ENCODE measurements at regions not wholly inside any gene's neighbourhood (a gene's known extent, or its start where the extent isn't known, plus 50 kb on each side); places are given as distances from the start of the nearest gene placed in this dataset.

- DNase-seq = no peak
Observed at GRCh38 chr12:94745562-94745961, 95.2 kb upstream of the TMCC3 start.

GRCh38 chr12:94743174-94743573 is 92.8 kb upstream of the TMCC3 start:
- DNase-seq = no peak

GRCh38 chr12:94740601-94741362 is 90.4 kb upstream of the TMCC3 start:
- no peak for DNase-seq

- DNase-seq = no peak
Observed at GRCh38 chr12:94736820-94737219, 86.5 kb upstream of the TMCC3 start.

- DNase-seq = no peak
Observed at GRCh38 chr12:94736004-94736403, 85.6 kb upstream of the TMCC3 start.

- no peak for DNase-seq
Observed at GRCh38 chr12:94733727-94734126, 83.4 kb upstream of the TMCC3 start.

GRCh38 chr12:94732367-94732990 is 82.1 kb upstream of the TMCC3 start:
- DNase-seq = no peak

GRCh38 chr12:94731733-94732360 is 81.5 kb upstream of the TMCC3 start:
- DNase-seq = no peak

- no peak for DNase-seq
Observed at GRCh38 chr12:94730847-94731246, 80.5 kb upstream of the TMCC3 start.

- DNase-seq = no peak
Observed at GRCh38 chr12:94726236-94726835, 76.0 kb upstream of the TMCC3 start.

- no peak for DNase-seq
Observed at GRCh38 chr12:94725375-94726168, 75.2 kb upstream of the TMCC3 start.

- no peak for DNase-seq
Observed at GRCh38 chr12:94722664-94723063, 72.3 kb upstream of the TMCC3 start.

GRCh38 chr12:94721173-94721572 is 70.8 kb upstream of the TMCC3 start:
- no peak for DNase-seq

GRCh38 chr12:94718114-94718513 is 67.8 kb upstream of the TMCC3 start:
- DNase-seq = peak; percentile 25

GRCh38 chr12:94717656-94718055 is 67.3 kb upstream of the TMCC3 start:
- DNase-seq = no peak

- no peak for DNase-seq
Observed at GRCh38 chr12:94717108-94717507, 66.8 kb upstream of the TMCC3 start.

- no peak for DNase-seq
Observed at GRCh38 chr12:94716339-94716738, 66.0 kb upstream of the TMCC3 start.

GRCh38 chr12:94714378-94715114 is 64.2 kb upstream of the TMCC3 start:
- peak; percentile 37 for DNase-seq

- no peak for DNase-seq
Observed at GRCh38 chr12:94712815-94713515, 62.6 kb upstream of the TMCC3 start.

GRCh38 chr12:94710933-94711332 is 60.6 kb upstream of the TMCC3 start:
- DNase-seq = no peak

- no peak for DNase-seq
Observed at GRCh38 chr12:94707892-94708291, 57.5 kb upstream of the TMCC3 start.

- DNase-seq = no peak
Observed at GRCh38 chr12:94707036-94707435, 56.7 kb upstream of the TMCC3 start.

Measured in NCI-H774 (cell line).